HG03175 (cell line): ENCODE measurements at regions not wholly inside any gene's neighbourhood (a gene's known extent, or its start where the extent isn't known, plus 50 kb on each side); places are given as distances from the start of the nearest gene placed in this dataset.
"Not testable (repeated sequence)": the region's sequence is repeated elsewhere in the genome, so short reads cannot be mapped to it uniquely, and the experiment has no call there.

Experiments used
- ATAC-seq: cut with Tn5 transposase; IDR thresholded peaks from one replicate; pipeline ENCODE4 v1.9.1; 2021; ENCODE audit warnings: mild to moderate bottlenecking, moderate library complexity; ENCODE audit not compliant: unreplicated experiment

DNA sequence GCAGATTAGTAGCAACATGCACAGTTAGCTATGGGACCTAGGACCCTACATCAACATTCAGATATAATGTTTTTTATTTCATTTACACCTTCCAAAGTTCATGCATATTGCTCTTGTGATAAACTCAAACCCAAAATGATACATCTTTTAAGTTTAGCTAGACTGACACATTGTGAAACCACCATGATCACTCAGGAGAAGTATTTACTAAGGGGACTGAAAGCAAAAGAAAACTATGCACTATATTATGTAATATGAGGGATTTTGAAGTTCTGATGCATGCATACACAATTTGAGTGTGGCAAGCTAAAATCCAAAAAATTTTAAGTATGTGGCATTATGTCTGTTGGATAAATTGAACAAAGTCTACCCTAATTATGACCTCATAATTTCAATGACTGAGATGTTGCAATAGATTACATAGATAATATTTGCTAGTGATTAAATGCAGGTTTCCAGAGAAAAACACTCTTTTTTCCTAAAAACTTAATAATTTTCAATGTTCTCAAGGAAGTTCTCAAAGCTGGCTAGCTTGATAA lies 914.8 kb upstream of the GRIA3 start:
- no peak for ATAC-seq

DNA sequence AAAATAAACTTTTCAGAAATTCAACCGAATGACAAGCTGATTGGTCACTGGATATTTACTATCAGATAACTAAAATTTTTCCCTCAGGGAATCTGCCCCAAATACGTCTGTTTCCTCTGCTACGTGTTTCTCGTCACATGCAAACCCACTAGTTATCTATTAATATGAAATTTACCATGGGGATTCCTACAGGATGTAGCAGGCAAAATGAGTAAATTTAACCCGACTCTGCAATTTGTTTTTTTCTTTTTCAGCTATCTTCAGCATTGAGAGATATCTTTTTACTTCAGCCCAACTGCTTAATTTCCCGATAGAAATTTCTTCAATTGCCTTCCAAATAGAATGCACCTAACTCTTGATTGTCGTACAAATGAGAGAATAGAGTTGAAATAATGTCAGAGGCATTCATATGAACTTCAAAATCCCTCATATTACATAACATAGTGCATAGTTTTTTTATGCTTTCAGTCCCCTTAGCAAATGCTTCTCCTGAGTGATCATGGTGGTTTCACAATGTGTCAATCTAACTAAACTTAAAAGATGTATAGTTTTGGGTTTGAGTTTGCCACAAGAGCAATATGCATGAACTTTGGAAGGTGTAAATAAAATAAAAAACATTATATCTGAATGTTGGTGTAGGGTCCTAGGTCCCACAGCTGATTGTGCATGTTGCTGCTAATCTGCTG lies 913.1 kb upstream of the GRIA3 start:
- ATAC-seq, result no peak

DNA sequence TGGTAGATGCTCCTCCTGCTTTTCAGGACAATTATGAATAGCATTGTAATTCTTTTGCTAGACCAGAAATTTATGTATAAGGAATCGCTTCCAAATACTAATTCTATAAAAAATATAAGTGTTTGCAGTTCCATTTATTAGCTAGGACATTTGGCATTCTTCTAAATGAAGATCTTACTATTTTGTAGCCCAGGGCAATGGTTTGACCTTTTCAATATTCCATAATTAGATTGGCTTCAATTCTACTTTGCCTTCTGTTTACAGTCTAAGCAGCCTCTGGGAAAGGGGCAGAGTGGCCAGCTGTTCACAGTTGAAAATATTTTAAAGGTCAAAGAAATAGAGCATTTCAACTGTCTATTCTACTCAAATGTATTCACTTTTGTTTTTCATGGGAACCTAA lies 912.1 kb upstream of the GRIA3 start:
- ATAC-seq, result no peak

DNA sequence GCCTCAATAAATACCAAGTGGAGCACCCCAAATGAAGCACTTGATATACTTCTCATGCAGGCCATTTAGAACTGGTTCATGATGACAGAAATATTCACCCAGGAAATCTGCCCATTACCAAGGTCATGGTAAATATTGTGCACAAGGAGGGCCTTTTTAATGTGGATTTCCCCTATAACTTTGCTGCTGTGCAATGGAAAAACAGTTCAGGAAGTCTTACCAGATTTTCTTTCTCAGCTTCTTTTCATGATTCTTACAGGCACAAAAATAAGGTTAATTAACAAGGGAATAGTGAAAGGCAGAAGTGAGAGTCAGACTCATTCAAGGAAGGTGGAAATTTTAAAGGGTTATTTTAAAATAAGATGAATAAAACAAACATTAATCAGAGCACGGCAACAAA lies 904.3 kb upstream of the GRIA3 start:
- no peak for ATAC-seq

DNA sequence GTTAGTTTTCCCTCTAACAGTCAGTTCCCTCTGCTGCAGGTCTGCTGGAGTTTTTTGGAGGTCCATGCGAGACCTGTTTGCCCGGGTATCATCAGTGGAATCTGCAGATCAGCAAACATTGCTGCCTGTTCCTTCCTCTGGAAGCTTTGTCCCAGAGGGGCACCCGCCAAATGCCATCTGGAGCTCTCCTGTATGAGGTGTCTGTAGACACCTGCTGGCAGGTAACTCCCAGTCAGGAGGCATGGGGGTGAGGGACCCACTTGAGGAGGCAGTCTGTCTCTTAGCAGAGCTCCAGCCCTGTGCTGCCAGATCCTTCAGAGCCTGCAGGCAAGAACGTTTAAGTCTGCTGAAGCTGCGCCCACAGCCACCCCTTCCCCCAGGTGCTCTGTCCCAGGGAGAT lies 884.3 kb upstream of the GRIA3 start:
- ATAC-seq, result not testable (repeated sequence)

DNA sequence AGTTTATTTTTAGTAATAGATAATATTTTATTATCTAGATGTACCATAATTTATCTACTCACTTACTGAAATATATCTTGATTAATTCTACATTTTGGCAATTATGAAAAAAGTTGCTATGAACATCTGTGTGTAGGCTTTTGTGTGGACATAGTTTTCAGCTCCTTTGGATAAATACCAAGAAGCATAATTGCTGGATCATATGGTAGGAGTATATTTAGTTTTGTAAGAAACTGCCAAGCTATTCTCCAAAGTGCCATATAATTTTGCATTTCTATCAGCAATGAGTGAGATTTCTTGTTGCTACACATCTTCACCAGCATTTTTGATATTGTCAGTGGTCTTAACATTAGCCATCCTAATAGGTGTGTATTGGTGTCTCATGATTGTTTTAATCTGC lies 882.6 kb upstream of the GRIA3 start:
- no peak for ATAC-seq

DNA sequence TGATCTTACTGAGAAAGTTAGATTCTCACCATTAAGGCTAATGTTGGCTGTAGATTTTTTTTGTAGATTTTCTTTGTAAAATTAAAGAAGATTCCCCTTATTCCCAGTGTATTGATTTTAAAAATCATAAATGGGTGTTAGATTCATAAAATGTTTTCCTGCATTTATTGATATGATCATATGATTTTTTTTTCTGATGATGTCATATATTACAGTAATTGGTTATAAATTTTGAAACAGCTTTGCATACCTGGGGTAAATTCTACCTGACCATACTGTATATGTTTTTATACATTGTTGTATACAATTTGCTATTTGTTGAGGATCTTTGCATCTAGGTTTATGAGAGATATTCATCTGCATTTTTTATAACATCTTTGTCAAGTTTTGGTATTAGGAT lies 880.3 kb upstream of the GRIA3 start:
- ATAC-seq, result no peak

DNA sequence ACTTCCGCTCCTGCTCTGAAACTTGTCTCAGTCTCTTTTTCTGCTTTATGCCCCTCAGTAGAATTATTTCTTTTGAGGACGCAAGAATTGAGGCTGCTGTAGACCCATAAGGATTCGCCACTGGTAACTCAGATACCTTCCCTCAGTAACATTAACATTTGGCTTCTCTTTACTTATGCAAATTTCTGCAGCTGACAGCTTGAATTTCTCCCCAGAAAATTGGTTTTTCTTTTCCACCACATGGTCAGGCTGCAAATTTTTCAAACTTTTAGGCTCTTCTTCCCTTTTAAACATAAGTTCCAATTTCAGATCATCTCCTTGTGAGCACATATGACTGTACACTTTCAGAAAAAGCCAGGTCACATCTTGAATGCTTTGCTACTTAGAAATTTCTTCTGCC lies 839.3 kb upstream of the GRIA3 start:
- no peak for ATAC-seq

DNA sequence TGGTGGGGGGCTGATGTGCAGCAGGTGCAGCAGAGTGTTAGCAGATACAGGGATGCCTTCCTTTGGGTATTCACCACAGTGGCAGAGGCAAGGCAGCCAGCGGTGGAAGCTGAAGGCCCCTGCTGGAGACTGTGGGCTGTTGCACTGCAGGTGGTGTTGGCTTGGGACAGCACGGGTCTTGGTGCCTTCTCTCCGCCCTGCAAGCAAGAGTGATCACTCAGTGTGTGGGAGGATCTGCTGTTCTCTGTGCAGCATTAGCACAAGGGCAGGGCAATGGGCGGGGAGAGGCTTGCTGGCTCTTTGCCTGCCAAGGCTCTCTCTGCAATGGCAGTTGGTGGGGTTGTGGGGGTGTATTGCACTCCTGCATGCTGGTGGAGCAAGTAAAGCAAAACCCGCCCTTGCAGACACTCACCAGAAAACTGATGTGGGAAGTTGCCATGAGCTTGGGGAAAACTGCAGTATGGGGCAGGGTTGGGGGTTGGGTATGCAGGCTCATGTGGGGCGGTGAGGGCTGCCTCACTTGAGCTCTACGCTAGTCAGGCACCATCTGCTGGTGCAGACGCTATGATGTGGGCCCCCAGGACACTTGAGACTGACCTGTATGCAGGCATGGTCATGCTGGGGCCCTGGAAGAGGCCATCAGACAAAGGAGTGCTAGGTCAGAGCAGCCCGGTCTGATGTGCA lies 820.8 kb upstream of the GRIA3 start:
- ATAC-seq, result no peak

DNA sequence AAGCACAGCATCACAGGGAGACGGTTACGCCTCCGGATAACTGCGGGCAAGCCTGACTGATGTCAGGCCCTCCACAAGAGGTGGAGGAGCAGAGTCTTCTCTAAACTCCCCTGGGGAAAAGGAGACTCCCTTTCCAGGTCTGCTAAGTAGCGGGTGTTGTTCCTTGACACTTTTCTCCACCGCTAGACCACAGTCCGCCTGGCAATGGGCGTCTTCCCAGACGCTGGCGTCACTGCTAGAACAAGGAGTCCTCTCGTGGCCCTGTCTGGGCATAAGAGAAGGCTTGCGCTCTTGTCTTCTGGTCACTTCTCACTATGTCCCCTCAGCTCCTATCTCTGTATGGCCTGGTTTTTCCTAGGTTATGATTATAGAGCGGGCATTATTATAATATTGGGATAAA lies 808.5 kb upstream of the GRIA3 start:
- not testable (repeated sequence) for ATAC-seq

DNA sequence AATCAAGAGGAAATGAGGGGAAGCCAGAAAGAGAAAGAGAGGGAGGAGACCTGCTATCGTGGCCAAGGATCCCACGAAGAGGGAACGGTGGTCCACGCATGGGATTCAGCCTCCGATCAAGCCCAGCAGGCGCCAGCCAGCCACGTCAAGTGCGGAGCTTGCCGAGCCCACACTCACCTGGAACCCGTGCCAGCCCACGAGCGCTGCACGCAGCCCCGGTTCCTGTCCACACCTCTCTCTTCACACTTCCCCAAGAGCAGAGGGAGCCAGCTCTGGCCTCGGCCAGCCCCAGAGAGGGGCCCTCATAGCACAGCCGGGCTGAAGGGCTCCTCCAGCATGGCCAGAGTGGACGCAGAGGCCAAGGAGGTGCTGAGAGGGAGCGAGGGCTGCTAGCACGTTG lies 795.1 kb upstream of the GRIA3 start:
- no peak for ATAC-seq

DNA sequence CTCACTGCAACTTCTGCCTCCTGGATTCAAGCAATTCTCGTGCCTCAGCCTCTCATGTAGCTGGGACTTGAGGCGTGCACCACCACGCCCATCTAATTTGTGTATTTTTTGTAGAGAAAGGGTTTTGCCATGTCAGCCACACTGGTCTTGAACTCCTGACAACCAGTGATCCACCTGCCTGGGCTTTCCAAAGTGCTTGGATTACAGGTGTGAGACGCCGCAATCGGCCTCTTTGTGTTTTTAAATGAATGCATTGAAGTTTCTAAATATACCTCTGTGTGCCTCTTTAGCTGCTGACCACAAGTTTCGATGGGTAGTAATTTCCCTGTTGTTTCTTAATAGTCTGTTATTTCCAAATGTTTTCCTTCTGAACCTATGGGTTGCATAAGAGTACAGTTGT lies 765.3 kb upstream of the GRIA3 start:
- ATAC-seq, result no peak

DNA sequence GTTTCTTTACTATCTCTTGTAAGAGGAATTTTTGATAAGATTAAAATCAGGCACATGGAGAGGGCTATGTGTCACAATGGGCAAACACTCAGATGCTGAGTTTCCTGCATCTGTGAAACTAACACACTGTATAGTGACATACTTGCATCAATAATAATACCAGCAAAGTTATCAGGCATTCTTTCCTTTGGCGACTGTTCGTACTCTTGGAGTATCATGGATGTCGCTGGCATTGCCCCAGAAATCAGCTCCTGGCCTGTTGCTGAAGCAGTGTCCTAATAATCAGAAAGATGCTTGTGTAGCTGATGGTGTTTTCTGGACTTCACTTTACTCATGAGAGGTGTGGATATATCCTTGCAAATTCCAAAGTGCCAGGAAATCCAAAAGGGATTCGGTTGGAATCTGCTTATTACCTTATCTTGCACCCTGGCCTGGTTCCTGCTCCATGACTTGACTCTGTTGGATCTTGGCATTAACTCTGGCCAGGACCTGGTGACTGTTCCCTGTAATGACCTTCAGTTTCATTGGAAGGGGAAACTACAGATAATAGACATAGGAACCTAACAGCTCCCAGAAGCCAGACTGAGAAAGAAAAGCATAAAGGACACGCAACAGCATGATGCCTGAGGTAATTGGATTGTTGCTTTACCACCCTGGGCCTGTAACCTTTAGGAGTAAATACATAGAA lies 762.5 kb upstream of the GRIA3 start:
- ATAC-seq, result no peak

DNA sequence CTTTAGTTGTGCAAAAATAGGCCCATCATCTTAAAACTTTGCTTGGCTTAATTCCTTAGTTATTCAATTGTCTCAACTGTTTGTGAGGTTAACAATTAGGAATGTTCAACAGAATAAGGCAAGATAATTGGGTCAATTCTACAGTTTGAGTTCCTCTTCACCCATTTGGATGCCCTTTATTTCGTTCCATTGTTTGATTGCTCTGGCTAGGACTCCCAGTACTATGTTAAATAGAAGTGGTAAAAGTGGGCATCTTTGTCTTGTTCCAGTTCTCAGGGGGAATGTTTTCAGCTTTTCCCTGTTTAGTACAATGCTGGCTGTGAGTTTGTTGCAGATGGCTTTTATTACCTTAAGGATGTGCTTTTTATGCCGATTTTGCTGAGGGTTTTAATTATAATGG lies 761.5 kb upstream of the GRIA3 start:
- no peak for ATAC-seq

DNA sequence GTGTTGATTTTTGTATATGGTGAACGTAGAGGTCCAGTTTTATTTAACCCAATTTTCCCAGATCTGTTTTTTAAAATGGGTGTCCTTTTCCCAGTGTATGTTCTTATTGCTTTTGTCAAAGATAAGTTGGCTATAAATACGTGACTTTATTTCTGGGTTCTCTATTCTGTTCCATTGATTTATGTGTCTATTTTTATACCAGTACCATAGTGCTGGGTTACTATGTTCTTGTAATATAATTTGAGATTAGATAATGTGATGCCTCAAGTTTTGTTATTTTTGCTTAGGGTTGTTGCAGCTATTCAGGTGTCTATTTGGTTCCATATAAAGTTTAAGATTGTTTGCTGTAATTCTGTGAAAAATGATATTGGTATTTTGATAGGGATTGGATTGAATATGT lies 749.1 kb upstream of the GRIA3 start:
- ATAC-seq, result no peak

DNA sequence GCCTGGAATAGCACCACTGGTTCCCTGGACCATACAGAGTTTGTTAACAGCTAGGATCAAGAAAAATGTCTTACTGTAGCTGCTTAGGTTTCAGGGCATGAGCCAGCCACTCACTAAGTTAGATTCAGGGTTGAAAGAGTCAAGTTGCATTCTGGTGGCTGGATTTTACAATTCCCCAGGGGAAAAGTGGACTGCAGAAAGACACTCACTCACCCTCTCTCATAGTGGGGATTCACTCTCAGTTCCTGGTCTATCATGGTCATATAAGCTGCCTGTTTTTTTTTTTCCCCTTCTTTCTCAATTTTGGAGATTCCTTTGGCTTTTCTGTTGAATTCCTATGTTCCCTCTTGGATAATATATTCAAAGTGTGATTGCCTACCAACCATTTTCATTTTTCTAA lies 744.2 kb upstream of the GRIA3 start:
- ATAC-seq, result no peak

DNA sequence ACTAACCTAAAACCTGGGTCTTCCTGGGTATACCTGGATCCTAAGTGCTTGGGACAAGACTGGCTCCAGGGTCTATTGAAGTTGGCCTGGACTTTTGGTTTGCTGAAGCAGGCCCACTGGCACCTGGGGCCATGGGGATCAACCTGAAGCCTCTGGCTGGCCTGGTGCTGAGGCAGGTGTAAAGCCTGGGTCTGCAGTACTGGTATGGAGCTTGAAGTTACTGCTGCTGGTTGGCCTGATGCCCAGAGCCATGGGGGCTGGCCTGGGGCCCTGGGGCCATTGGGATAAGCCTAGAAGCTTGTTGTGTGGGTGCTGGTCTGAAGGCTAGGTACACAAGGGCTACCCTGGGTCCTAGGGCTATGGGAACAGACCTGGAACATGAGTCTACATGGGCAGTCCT lies 743.2 kb upstream of the GRIA3 start:
- ATAC-seq, result no peak

DNA sequence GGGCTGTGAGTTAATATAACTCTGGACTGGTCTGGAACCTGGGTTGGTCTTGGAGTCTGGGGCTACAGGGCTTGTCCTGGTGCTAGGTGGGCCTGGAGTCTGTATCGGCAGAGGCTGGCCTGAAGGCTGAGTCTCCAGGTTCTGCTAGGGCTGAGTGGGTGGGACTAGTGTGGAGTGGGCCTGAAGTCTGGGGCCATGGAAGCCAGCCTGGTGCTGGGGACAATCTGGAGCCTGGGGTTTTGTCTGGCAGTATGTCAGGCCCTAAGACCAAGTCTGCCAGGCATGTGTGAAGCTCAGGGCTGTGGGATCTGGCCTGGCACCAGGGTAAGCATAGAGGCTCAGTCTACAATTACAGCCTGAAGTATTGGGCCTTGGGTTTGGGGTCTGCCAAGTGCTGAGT lies 742.6 kb upstream of the GRIA3 start:
- no peak for ATAC-seq

DNA sequence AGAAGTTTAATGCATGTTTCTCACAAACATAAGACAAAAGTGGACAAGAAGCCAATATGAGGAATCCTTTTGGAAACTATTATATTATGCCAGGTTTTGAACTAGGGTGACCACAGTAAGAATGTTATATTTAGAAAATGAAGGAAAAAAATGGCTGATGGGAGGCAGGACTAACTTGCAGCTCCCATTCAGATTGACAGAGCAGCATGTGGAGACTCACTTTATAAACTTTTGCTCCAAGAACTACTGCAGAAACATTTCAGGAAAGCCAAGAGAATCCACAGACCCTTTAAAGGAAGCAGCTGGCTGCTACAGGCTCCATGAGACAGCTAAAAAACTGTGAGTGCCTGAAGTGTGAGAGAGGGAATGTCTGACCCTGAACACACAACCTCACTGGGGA lies 738.6 kb upstream of the GRIA3 start:
- no peak for ATAC-seq

DNA sequence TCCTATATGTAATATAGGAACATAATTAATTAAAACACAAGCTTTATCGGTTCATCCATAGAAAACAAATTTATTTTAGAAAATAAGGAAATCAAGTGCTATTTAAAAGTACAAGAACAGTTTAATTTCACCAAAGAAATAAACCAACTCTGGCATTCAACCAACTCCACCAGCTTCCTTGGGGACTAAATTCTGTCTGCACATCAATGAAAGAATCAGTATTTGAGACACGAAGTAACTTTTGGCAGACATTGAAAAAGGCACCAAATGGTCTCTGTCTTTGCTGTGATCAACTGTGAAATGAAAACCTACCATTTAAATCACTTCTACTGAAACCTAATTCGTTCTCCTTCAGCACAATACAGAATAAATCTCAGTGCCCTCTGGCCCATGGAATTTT lies 719.7 kb upstream of the GRIA3 start:
- no peak for ATAC-seq

DNA sequence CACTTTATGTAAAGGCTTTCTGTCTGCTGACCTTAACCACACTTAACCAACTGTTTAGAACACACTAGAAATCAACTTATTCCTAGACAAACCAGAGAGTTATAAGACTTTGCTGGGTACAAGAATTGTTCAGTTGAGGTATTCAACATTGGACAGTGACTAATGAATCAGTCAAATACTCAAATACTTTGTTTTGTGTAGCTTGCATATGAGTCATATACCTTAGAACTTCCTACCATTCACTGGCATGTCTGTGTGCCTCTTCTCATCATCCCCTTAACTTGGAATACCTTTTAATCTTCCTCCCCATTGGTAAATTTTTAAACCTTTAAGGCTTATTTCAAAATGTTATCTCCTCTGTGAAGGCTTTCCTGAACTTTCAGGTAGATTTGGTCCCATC lies 708.8 kb upstream of the GRIA3 start:
- no peak for ATAC-seq

DNA sequence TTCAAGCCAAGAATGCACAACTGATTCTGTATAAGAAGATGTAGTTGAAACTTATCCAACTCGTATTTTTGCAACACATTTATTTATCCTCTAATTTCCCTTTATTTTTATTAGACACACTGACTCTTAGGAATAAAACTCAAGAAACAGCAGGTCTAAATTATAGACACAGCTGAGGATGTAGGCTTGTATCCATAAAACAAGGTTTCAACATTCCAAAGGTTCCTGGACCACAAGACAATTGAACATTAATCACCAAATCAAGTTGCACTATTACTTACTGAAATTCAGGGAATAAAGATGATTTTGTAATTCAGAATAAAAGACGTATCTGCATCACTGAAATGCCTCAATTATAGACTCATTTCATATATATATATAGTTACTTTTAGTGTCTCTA lies 683.5 kb upstream of the GRIA3 start:
- no peak for ATAC-seq
